Transverse colon (tissue), 4 donors: ENCODE measurements at regions not wholly inside any gene's neighbourhood (a gene's known extent, or its start where the extent isn't known, plus 50 kb on each side); places are given as distances from the start of the nearest gene placed in this dataset.

ENCODE experiments used
- DNase-seq: peaks from one replicate; pipeline ENCODE4 v3.0.0-alpha.2; 2019
- H3K27ac ChIP-seq, 4 donors: fragments of 200-600 bp; sonication (generic); 2 replicates each; pipeline ENCODE4 v1.5.1; 2016 to 2018; ENCODE audit warnings: inconsistent platforms in 4 of 4
- H3K27me3 ChIP-seq: fragments of 200-600 bp; sonication (generic); 2 replicates; pipeline ENCODE4 v1.5.1; 2017; ENCODE audit warnings: inconsistent platforms
- H3K36me3 ChIP-seq, 4 donors: fragments of 200-600 bp; sonication (generic); 2 replicates each; pipeline ENCODE4 v1.5.1; 2017 to 2019; ENCODE audit warnings: inconsistent platforms in 4 of 4
- H3K4me1 ChIP-seq, 4 donors: fragments of 200-600 bp; sonication (generic); 2 replicates each; pipeline ENCODE4 v1.5.1; 2017 to 2020; ENCODE audit warnings: inconsistent platforms in 4 of 4
- H3K4me3 ChIP-seq, 4 donors: fragments of 200-600 bp; sonication (generic); 1 replicate in 1 of 4; 2 replicates in 3 of 4; pipeline versions ENCODE4 v1.5.1 to v1.6.1; 2017 to 2019; ENCODE audit warnings: inconsistent platforms in 4 of 4
- H3K9me3 ChIP-seq, 2 donors: fragments of 200-600 bp; sonication (generic); 2 replicates each; pipeline ENCODE4 v1.5.1; 2017 to 2019; ENCODE audit warnings: inconsistent platforms in 2 of 2
- CTCF ChIP-seq, 5 experiments: fragments of 200-600 bp in 3 of 5; fragments of 450-650 bp in 2 of 5; sonication (generic) in 3 of 5; IDR thresholded peaks; 1 replicate in 2 of 5; 2 replicates in 3 of 5; pipeline ENCODE4 v1.5.1; 2016 to 2017; ENCODE audit warnings: antibody characterized with exemption in 5 of 5, inconsistent platforms in 3 of 5, mild to moderate bottlenecking in 2 of 5, moderate library complexity in 1 of 5
- EP300 ChIP-seq: sonication (generic); formaldehyde crosslinking; IDR thresholded peaks from one replicate; pipeline ENCODE4 v1.6.1; 2017; ENCODE audit warnings: antibody characterized with exemption, low read depth
- POLR2A ChIP-seq: fragments of 450-650 bp; IDR thresholded peaks from one replicate; pipeline ENCODE4 v1.6.1; 2016; ENCODE audit warnings: antibody characterized with exemption, mild to moderate bottlenecking, moderate library complexity
- POLR2AphosphoS5 ChIP-seq, 3 donors: sonication (generic); formaldehyde crosslinking; IDR thresholded peaks; one replicate each; pipeline ENCODE4 v1.6.1; 2016; ENCODE audit warnings: antibody characterized with exemption in 3 of 3
- WGBS, 2 donors: methylation state at CpG; one replicate each; pipeline ENCODE4 v1.1.5; 2018; ENCODE audit warnings: low coverage in 1 of 2; 5-methylcytosine and 5-hydroxymethylcytosine counted together
- in situ Hi-C, 4 donors: fragments of 200-750 bp; cut with MboI; loops; one replicate each; pipeline versions ENCODE4 v1.15.0 to v1.15.1; 2017; ENCODE audit warnings: low sequenced_read_pairs in 3 of 4, low pct_ligation_motif_present in 1 of 4, low pct_unique_long_range_greater_than_20kb in 1 of 4
- intact Hi-C: fragments of 100-400 bp; cut with DNase I; formaldehyde crosslinking; loops from one replicate; pipeline ENCODE4 v1.15.1; 2023; ENCODE audit warnings: low total_unique reads

GRCh38 chr5:174839196-174839595, 114.8 kb downstream of the MSX2 start:
- in situ Hi-C loops (no loop called here), intact Hi-C loops (no loop called here)
- H3K9me3 ChIP-seq: no peaks in the 10 kb centered on the region
- H3K36me3 ChIP-seq: no peaks in the 10 kb centered on the region
- H3K4me1 ChIP-seq: no peaks in the 10 kb centered on the region
- 73% methylated on average over 1 of the region's 1 CpG; no CpG with 5 or more reads in 1 of the 2 donors for WGBS, 2 donors
- H3K27me3 ChIP-seq: no peaks in the 10 kb centered on the region
- TF ChIP-seq POLR2AphosphoS5 (IDR thresholded peaks at IDR 0.05): no peak
- TF ChIP-seq CTCF (IDR thresholded peaks at IDR 0.05): no peak
- TF ChIP-seq EP300: no peak
- no peak for TF ChIP-seq POLR2A
- no peak overlapping the region for H3K27ac ChIP-seq
- H3K4me3 ChIP-seq: no peak overlapping the region
- DNase-seq: no peak

GRCh38 chr5:174837919-174838902, 113.8 kb downstream of the MSX2 start:
- no peak overlapping the region for H3K4me3 ChIP-seq
- 36 to 42% methylated on average over 5 to 8 of the region's 8 CpGs for WGBS, 2 donors
- H3K9me3 ChIP-seq: no peaks in the 10 kb centered on the region
- no peaks in the 10 kb centered on the region for H3K4me1 ChIP-seq
- peak; percentile 7 for DNase-seq
- intact Hi-C loops: no loop called here
- no peaks in the 10 kb centered on the region for H3K36me3 ChIP-seq
- no peak overlapping the region for H3K27ac ChIP-seq
- in situ Hi-C loops: no loop called here
- TF ChIP-seq POLR2AphosphoS5 (IDR thresholded peaks at IDR 0.05): peak in 2 of 3 donors; percentile 45 to 62
- no peak for TF ChIP-seq POLR2A
- no peak for TF ChIP-seq EP300
- no peaks in the 10 kb centered on the region for H3K27me3 ChIP-seq

GRCh38 chr5:174834081-174834480, 109.7 kb downstream of the MSX2 start:
- H3K27ac ChIP-seq: no peak overlapping the region
- DNase-seq: no peak
- TF ChIP-seq POLR2AphosphoS5 (IDR thresholded peaks at IDR 0.05): no peak
- TF ChIP-seq POLR2A: no peak
- no peak for TF ChIP-seq CTCF (IDR thresholded peaks at IDR 0.05)
- no peak for TF ChIP-seq EP300
- intact Hi-C loops: no loop called here
- H3K4me1 ChIP-seq: no peaks in the 10 kb centered on the region
- WGBS, 2 donors: 67 to 78% methylated on average over 4 to 5 of the region's 5 CpGs
- H3K27me3 ChIP-seq: no peaks in the 10 kb centered on the region
- H3K36me3 ChIP-seq: no peaks in the 10 kb centered on the region
- no peaks in the 10 kb centered on the region for H3K9me3 ChIP-seq
- H3K4me3 ChIP-seq: no peak overlapping the region
- in situ Hi-C loops: no loop called here

- Histone ChIP-seq H3K27me3 (no peaks in the 10 kb centered on the region), H3K4me3 (no peak overlapping the region), H3K9me3 (no peaks in the 10 kb centered on the region), H3K36me3 (no peaks in the 10 kb centered on the region), H3K4me1 (no peaks in the 10 kb centered on the region), H3K27ac (no peak overlapping the region)
- intact Hi-C loops (no loop called here), in situ Hi-C loops (no loop called here)
- no peak for TF ChIP-seq POLR2A
- TF ChIP-seq EP300: no peak
- no peak for TF ChIP-seq CTCF (IDR thresholded peaks at IDR 0.05)
- no peak for TF ChIP-seq POLR2AphosphoS5 (IDR thresholded peaks at IDR 0.05)
- 53 to 72% methylated on average over 2 of the region's 2 CpGs for WGBS, 2 donors
- no peak for DNase-seq
Observed at GRCh38 chr5:174832811-174833210, 108.4 kb downstream of the MSX2 start.
